ENCODE measurements at regions not wholly inside any gene's neighbourhood (a gene's known extent, or its start where the extent isn't known, plus 50 kb on each side); places are given as distances from the start of the nearest gene placed in this dataset.

DNA sequence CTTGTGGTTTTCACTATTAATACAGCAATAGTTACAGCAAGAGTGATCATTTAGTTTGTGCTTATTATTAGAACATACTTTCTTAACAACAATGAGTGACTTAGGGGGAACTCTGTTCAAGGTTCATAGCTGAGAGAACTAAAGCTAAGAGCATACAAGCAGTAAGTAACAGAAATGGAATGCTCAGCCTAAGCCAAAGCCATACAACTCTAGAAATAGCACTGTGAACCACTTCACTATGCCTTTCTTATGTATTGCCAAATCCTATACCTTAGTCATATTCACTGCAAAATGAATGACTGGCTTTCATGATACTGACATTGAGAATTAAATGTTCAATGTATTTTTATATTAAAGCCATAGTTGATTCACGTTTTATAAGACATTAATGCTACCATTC, 599.7 kb upstream of the SLITRK1 start:
- Histone ChIP-seq H3K4me1 (ENCODE audit: control insufficient read depth, extremely low read depth, insufficient read depth, low read length) (no peaks in the 10 kb centered on the region), H3K79me2 (ENCODE audit: control insufficient read depth, insufficient read depth, low read length) (no peaks in the 10 kb centered on the region), H2AFZ (ENCODE audit: low read length) (no peak overlapping the region), H3K4me2 (ENCODE audit: extremely low read depth, insufficient read depth, low read length) (no peak overlapping the region), H3K4me3 (replicated peaks in 1 of 4; ENCODE audit: control extremely low read depth in 1 of 4, insufficient read depth in 1 of 4, low read depth in 3 of 4, low read length in 4 of 4) (no peak overlapping the region), H3K27ac (ENCODE audit: insufficient read depth, low read length) (no peak overlapping the region), H3K9ac (ENCODE audit: insufficient read depth, low read length) (no peak overlapping the region), H3K36me3 (ENCODE audit: control insufficient read depth, insufficient read depth, low read length) (no peaks in the 10 kb centered on the region), H3K27me3 (ENCODE audit: control insufficient read depth, insufficient read depth, low read length) (no peaks in the 10 kb centered on the region), H4K20me1 (ENCODE audit: control insufficient read depth, extremely low read depth, insufficient read depth, low read length) (no peaks in the 10 kb centered on the region), H3K9me3 (ENCODE audit: control insufficient read depth, insufficient read depth, low read depth, low read length) (no peaks in the 10 kb centered on the region)
- TF ChIP-seq, protein P1, sequence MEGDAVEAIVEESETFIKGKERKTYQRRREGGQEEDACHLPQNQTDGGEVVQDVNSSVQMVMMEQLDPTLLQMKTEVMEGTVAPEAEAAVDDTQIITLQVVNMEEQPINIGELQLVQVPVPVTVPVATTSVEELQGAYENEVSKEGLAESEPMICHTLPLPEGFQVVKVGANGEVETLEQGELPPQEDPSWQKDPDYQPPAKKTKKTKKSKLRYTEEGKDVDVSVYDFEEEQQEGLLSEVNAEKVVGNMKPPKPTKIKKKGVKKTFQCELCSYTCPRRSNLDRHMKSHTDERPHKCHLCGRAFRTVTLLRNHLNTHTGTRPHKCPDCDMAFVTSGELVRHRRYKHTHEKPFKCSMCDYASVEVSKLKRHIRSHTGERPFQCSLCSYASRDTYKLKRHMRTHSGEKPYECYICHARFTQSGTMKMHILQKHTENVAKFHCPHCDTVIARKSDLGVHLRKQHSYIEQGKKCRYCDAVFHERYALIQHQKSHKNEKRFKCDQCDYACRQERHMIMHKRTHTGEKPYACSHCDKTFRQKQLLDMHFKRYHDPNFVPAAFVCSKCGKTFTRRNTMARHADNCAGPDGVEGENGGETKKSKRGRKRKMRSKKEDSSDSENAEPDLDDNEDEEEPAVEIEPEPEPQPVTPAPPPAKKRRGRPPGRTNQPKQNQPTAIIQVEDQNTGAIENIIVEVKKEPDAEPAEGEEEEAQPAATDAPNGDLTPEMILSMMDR (conservative IDR thresholded peaks at IDR 0.05 in 1 of 2, IDR thresholded peaks at IDR 0.05 in 1 of 2; ENCODE audit: low read depth in 1 of 2, low read length in 2 of 2): no peak
- no peak for TF ChIP-seq EZH2 (IDR thresholded peaks at IDR 0.05; ENCODE audit: low read length, missing control alignments)
- peak; percentile 66 to 93 for DNase-seq (ENCODE audit: low read depth in 2 of 2)

DNA sequence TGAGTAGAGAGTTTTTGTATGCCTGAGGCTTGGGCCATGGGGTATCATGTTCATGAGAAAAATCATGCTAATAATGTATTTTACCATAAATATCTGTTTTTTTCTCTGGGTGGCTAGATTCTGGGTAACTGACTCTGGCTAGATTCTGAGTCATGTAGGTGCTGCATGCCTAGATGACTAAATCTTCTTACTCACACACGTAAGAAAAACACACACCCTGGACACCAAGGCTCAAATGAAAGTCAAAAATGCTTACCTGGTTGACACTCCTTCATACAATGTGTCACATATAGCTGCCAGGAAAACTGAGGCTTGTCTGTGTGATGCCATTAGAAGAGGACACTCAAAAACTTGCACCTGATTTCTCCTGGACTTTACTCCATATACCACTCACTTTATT, 597.4 kb upstream of the SLITRK1 start:
- H3K4me1 ChIP-seq (ENCODE audit: control insufficient read depth, extremely low read depth, insufficient read depth, low read length): no peaks in the 10 kb centered on the region
- H4K20me1 ChIP-seq (ENCODE audit: control insufficient read depth, extremely low read depth, insufficient read depth, low read length): no peaks in the 10 kb centered on the region
- no peaks in the 10 kb centered on the region for H3K79me2 ChIP-seq (ENCODE audit: control insufficient read depth, insufficient read depth, low read length)
- TF ChIP-seq, protein P1 (conservative IDR thresholded peaks at IDR 0.05 in 1 of 2, IDR thresholded peaks at IDR 0.05 in 1 of 2; ENCODE audit: low read depth in 1 of 2, low read length in 2 of 2): no peak
- TF ChIP-seq EZH2 (IDR thresholded peaks at IDR 0.05; ENCODE audit: low read length, missing control alignments): no peak
- H3K9me3 ChIP-seq (ENCODE audit: control insufficient read depth, insufficient read depth, low read depth, low read length): no peaks in the 10 kb centered on the region
- no peak overlapping the region for H3K27ac ChIP-seq (ENCODE audit: insufficient read depth, low read length)
- no peak overlapping the region for H3K4me3 ChIP-seq (replicated peaks in 1 of 4; ENCODE audit: control extremely low read depth in 1 of 4, insufficient read depth in 1 of 4, low read depth in 3 of 4, low read length in 4 of 4)
- peak in 1 of 2 donors; percentile 64 for DNase-seq (ENCODE audit: low read depth in 2 of 2)
- no peaks in the 10 kb centered on the region for H3K27me3 ChIP-seq (ENCODE audit: control insufficient read depth, insufficient read depth, low read length)
- H3K36me3 ChIP-seq (ENCODE audit: control insufficient read depth, insufficient read depth, low read length): no peaks in the 10 kb centered on the region
- no peak overlapping the region for H3K4me2 ChIP-seq (ENCODE audit: extremely low read depth, insufficient read depth, low read length)
- no peak overlapping the region for H3K9ac ChIP-seq (ENCODE audit: insufficient read depth, low read length)
- no peak overlapping the region for H2AFZ ChIP-seq (ENCODE audit: low read length)

DNA sequence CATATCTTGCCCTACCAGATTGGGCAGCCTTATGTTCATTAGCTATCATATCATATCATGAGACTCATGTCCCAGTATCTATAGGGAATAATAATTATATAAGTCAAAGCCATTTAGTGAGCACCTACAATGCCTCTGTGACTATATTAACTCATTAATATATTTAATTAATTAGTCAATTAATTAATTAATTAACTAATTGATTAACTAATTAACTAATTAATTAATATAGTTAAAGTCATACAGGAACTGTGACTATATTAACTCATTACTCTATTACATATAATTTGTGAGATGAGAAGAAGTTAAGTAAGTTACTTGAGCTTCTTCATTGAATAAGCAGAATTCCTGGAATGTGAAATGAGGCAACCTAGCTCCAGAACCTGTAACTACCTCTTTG, 588.3 kb upstream of the SLITRK1 start:
- Histone ChIP-seq H3K4me3 (replicated peaks in 1 of 4; ENCODE audit: control extremely low read depth in 1 of 4, insufficient read depth in 1 of 4, low read depth in 3 of 4, low read length in 4 of 4) (no peak overlapping the region), H3K4me2 (ENCODE audit: extremely low read depth, insufficient read depth, low read length) (no peak overlapping the region), H4K20me1 (ENCODE audit: control insufficient read depth, extremely low read depth, insufficient read depth, low read length) (no peaks in the 10 kb centered on the region), H2AFZ (ENCODE audit: low read length) (no peak overlapping the region), H3K9me3 (ENCODE audit: control insufficient read depth, insufficient read depth, low read depth, low read length) (no peaks in the 10 kb centered on the region), H3K9ac (ENCODE audit: insufficient read depth, low read length) (no peak overlapping the region), H3K27me3 (ENCODE audit: control insufficient read depth, insufficient read depth, low read length) (no peaks in the 10 kb centered on the region), H3K79me2 (ENCODE audit: control insufficient read depth, insufficient read depth, low read length) (no peaks in the 10 kb centered on the region), H3K4me1 (ENCODE audit: control insufficient read depth, extremely low read depth, insufficient read depth, low read length) (no peaks in the 10 kb centered on the region), H3K27ac (ENCODE audit: insufficient read depth, low read length) (no peak overlapping the region), H3K36me3 (ENCODE audit: control insufficient read depth, insufficient read depth, low read length) (no peaks in the 10 kb centered on the region)
- TF ChIP-seq, protein P1 (conservative IDR thresholded peaks at IDR 0.05 in 1 of 2, IDR thresholded peaks at IDR 0.05 in 1 of 2; ENCODE audit: low read depth in 1 of 2, low read length in 2 of 2): no peak
- TF ChIP-seq EZH2 (IDR thresholded peaks at IDR 0.05; ENCODE audit: low read length, missing control alignments): no peak
- no peak for DNase-seq (ENCODE audit: low read depth in 2 of 2)
